GM19351 (cell line): ENCODE measurements at regions not wholly inside any gene's neighbourhood (a gene's known extent, or its start where the extent isn't known, plus 50 kb on each side); places are given as distances from the start of the nearest gene placed in this dataset.
A peak's percentile ranks its signal among the peaks of the same experiment; 100 is the strongest.

ENCODE experiments used
- ATAC-seq: cut with Tn5 transposase; IDR thresholded peaks from one replicate; pipeline ENCODE4 v1.9.1; 2021; ENCODE audit warnings: mild to moderate bottlenecking, moderate library complexity; ENCODE audit not compliant: unreplicated experiment

- no peak for ATAC-seq
Measured at GRCh38 chr10:31586723-31587638, 268.0 kb downstream of the ZEB1 start.

GRCh38 chr10:31584876-31585275 lies 265.9 kb downstream of the ZEB1 start:
- no peak for ATAC-seq

GRCh38 chr10:31584098-31584631 lies 265.1 kb downstream of the ZEB1 start:
- ATAC-seq: no peak

- ATAC-seq: no peak
Measured at GRCh38 chr10:31583293-31583692, 264.3 kb downstream of the ZEB1 start.

GRCh38 chr10:31582365-31583052 lies 263.5 kb downstream of the ZEB1 start:
- ATAC-seq: no peak

GRCh38 chr10:31581741-31582323 lies 262.8 kb downstream of the ZEB1 start:
- peak; percentile 86 for ATAC-seq

- no peak for ATAC-seq
Measured at GRCh38 chr10:31580646-31581045, 261.6 kb downstream of the ZEB1 start.
